ENCODE measurements at regions not wholly inside any gene's neighbourhood (a gene's known extent, or its start where the extent isn't known, plus 50 kb on each side); places are given as distances from the start of the nearest gene placed in this dataset.
"Not testable (repeated sequence)": the region's sequence is repeated elsewhere in the genome, so short reads cannot be mapped to it uniquely, and the experiment has no call there.

DNA sequence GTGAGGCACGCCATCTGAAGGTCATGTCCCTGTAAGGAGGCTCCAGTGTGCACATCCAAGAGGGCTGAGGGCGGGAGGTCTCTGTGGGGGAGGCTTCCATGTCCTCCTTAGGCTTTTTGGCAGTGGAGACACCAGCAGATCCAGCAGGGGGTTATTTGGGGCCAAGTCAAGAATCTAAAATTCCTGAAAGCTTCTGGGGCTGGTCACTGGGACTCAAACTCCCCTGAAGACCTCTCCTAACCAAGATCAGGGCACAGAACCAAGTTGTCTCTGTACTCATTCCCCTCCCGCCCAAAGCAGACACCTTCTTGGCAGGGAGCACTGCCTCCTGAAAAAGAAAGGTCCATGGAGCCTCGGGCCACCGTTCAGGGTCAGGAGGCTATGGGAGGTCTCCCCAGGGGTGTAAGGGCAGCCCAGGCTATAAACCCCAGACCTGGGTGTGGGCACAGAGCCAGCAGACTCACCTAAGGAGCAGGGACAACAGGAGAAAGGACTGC, 127.4 kb upstream of the ADRA1B start:
- no peak for DNase-seq

DNA sequence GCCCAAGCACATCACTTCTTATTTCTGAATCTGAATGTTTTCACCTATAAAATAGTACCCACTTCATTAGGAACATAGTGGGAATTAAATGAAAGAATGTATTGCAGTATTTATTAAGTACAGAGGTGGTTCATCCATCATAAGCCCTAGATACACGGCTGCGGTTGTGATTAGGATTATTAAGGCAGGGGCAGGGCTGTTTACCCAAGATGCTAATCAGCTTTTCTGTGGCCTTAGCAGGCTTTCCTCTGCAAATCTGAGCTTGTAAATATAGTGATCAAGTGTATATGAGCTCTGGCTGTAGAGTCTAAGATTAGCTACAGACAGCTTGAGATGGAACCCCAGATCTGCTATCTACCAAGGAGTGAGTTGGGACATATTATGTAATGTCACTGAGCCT, 124.1 kb upstream of the ADRA1B start:
- DNase-seq, result no peak

DNA sequence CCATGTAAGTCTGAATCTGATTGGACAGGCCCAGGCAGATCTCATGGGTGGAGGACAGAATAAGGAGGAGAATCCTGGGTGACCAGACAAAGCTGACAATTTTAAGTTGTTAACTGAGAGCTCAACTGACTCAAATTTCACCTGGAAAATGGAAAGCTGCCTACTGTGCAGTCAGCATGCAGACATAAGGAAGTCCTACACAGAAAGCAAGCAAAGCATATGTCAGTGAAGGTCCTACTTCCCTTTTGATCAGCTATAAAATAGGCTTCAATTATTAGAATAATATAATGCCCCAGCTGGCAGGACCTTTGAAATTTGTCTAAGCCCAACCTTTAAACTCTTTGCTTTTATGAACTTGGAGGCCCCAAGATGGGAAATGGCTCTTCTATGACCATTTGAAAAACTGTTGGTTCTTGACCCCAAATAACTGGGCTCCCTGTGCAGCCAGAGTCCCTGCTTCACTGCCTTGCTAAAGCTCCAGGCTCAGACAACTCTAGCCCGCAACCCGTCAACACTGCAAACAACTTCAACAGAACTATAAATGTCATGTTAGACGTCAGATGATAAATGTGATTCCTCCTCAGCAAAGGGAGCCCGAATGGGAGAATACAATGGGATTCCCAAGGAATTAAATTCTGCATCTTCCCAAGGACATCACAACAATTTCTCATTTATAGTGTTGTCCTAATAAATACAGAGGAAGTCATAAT, 118.9 kb upstream of the ADRA1B start:
- no peak for DNase-seq

DNA sequence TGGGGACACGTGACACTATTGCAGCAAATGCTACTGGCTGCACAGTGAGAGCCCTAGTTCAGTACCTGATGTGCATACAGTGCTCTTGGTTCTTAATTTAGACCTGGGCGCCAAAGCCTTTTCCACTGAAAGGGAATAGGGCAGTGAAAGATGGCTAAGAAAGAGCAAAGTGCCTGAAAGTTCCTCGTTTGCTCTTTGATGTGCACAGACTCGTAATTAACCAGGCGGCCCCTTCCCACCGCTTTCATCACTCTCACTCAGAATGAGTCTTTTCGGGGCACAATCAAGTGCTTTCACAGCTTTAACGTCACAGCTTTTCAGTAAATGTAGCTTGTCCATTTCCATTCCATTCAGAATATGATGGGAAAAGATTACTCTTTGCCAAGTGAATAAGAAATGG, 116.6 kb upstream of the ADRA1B start:
- no peak for DNase-seq

DNA sequence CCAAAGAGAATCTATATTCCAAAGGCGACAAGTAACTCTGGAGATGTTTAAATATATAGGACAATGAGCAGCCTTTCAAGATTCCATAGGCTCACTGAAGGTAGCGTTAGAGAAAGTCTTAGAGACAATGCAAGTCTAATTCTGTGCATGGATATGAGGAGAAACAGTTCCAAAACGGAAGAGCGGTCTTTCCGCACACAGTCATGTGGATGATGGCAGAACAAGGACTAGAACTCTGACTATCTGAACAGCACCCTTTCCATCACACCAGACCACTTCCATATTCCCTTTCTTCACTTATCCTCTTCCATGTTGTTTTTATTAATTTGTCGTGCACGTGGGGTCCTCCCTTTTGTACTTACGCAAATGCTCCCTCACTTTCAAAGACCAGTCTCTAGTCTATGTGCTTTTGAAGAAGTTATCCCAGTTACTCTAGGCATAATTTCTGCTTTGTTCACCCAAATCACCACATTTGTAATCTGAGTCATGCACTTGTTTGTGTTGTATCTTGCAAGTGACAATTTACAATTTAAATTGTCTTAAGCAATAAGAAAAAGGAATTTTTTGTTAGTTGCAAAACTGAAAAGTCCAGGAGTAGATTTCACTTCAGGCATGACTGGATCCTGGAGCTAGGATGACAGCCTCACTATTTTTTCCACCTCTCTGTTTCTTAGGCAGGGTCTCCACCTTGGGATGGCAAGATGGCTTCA, 116.0 kb upstream of the ADRA1B start:
- DNase-seq, result no peak

DNA sequence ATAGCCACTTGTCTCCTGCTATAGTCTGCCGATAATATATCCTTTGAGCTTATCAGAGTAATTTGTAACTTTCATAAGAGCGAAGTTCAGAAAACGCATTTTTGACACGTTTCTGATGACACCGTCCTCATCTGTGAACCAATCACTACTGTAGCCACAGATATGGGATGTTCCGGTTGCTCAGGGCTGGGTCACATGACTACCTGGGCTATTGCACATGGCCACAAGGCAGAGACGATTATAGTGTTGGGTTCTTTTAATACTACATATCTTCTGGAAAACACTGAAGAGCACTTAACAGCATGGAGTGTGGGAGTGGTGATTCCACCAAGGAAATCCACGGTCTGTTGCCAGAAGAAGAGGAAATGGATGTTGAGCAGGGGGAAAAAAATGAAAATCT, 115.0 kb upstream of the ADRA1B start:
- no peak for DNase-seq

DNA sequence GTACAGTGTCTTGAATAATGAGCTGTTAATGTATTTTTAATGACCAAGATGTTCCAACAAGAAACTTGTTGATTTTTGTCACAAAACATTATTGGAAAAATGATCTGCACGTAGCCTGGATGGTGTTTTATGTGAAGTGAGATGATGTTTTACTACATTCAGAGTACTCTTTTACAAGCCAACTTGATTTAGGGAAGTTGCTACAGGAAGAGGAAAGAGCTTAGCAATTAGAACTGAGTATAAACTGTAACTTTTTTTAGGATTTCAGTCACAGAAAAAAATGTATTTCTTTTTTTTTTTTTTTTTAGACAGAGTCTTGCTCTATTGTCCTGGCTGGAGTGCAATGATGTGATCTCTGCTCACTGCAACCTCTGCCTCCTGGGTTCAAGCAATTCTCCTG, 113.6 kb upstream of the ADRA1B start:
- no peak for DNase-seq

DNA sequence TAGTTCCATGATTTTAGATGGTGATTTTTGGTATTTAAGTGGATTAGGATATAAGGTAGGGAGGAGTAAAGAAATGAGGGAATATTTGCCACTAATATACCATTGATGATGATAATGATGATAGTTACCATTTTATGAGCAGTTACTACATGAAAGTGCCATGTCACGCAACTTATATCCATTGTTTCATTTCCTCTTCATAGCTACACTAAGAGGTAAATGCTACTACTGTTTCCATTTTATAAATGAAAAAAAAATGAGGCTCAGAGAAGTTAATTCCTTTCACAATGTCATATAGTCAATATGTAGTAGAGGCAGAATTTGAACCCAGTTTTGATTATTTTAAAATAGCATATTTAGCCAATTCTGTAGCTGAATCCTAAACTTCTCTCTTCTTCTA, 112.2 kb upstream of the ADRA1B start:
- DNase-seq, result no peak

DNA sequence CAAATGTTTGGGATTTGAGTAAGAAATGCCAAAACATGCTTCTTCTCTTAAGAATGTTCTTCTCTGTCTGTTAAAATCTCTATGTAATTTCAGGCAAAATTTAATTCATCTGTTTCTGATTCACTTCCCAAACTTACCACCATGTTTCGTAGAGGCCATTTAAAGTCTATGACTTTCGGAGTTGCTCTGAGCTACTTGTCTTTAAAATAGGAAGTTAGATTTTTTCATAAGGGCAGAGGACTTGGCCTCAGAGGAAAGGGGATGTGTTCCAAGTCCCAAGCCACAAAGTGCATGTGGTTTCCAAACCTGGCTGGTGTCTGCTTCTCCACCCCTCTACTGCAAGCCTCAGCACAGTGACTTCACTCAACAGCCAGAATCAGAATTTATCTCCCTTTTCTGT, 111.3 kb upstream of the ADRA1B start:
- DNase-seq, result no peak

DNA sequence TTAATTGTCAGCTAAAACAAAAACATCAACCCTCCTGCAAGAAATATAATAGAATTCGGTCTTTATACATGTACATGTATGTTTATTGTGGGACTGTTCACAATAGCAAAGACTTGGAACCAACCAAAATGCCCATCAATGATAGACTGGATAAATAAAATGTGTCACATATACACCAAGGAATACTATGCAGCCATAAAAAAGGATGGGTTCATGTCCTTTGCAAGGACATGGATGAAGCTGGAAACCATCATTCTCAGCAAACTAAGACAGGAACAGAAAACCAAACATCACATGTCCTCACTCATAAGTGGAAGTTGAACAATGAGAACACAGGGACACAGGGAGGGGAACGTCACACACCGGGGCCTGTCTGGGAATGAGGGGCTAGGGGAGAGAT, 109.1 kb upstream of the ADRA1B start:
- not testable (repeated sequence) for DNase-seq

DNA sequence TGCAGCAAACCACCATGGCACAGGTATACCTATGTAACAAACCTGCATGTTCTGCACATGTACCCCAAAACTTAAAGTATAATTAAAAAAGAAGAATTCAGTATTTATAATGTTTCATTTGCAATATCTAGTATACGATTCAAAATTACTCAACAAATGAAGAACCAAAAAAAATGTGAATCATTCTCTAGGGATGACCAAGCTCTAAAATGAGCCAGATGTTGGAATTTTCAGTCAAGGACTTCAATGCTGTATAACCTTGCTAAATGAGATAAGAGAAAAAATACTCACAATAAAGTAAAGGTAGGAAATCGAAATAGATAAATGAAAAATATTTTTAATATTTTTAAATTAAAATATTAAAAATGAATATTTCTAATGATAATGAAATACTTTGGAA, 108.7 kb upstream of the ADRA1B start:
- no peak for DNase-seq

DNA sequence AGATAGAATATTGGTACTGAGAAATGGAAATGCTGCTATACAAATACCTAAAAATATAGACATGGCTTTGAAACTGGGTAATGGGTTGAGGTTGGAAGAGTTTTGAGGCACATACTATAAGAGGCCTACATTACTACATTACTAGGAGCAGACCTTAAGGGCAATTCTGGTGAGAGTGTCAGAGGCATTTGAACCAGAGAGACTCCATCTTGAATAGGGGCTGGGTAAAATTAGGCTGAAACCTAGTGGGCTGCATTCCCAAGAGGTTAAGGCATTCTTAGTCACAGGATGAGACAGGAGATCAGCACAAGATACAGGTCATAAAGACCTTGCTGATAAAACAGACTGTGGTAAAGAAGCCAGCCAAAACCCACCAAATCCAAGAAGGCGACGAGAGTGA, 104.6 kb upstream of the ADRA1B start:
- no peak for DNase-seq

DNA sequence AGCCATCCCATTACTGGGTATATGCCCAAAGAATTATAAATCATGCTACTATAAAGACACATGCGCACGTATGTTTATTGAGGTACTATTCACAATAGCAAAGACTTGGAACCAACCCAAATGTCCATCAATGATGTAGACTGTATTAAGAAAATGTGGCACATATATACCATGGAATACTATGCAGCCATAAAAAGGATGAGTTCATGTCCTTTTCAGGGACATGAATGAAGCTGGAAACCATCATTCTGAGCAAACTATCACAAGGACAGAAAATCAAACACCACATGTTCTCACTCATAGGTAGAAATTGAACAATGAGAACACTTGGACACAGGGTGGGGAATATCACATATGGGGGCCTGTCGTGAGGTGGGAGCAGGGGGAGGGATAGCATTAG, 103.5 kb upstream of the ADRA1B start:
- not testable (repeated sequence) for DNase-seq

DNA sequence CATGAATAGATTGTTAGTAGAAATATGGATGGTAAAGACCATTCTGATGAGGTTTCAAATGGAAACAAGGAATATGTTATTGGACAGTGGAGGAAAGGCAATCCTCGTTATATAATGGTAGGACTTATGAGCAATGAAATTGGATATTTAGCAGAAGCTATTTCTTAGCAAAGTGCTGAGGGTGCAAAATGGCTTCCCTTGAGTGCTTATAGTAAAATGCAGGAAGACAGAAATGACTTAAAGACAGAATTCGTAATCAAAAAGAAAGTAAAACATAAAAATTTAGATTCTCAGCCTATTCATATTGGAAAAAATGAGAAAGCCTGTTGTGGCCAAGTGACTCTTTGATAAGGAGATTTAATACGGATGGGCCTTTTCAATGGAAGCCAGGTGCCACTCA, 102.1 kb upstream of the ADRA1B start:
- no peak for DNase-seq

DNA sequence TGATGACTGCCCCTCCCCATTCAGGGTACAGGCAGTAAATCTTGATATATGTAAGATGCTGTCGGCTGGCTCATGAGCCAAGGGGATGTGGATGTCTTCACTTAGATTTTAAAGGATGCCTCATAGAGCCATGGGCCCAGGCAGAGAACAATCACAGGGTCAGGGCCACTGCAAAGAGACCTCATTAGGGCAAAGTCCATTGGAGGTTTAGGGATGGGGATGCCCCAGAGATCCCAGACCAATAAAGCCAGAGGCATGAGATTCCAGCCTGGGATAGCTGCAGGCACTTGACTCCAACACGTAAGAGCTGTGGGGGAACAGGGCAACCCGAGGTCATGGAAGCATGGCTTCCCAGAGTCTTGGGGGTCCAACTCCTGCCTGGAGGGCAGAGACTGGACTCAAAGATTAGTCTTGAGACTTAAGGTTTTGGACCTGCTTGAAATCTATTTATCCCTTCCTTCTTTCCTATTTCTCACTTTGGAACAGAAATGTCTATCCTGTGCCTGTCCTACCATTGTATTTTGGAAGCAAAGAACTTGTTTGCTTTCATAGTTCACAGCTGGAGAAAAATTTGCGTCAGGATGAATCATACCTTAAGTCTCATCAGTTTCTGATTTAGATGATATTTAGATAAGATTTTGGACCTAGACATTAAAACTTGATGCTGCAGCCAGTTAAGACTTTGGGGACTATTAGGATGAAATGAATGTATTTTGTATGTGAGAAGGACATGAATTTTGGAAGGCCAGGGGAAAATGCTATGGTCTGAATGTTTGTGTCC, 101.3 kb upstream of the ADRA1B start:
- DNase-seq, result no peak

DNA sequence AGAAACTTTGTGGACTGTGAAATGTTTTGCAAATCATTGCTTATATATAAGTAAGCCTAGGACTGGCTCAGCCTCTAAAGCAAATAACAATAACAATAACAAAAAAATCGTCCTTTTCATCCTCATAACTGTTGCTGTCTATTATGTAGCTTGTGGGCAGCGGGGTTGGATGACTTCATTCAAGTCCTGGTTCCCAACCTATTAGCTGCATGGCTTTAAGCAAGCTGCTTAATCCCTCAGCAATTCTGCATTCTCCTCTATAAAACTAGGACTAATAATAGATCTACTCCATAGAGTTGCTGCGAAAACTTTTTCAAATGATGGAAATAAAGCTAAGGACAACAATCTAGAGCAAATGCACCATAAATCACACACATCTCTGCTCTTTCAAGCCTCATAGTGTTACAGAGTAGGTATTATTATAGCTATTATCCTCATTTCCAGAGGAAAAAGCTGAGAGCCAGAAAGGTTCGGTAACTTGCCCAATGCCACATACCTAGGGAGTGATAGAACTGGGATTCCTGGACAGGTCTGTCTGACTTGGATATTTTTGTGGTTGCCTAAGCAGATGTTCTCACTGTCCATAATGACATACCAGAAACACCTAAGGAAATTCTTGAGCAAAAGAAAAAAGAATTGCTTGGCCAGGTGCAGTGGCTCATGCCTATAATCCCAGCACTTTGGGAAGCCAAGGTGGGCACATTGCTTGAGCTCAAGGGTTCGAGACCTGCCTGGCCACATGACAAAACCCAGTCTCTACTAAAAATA, 98.8 kb upstream of the ADRA1B start:
- no peak for DNase-seq

DNA sequence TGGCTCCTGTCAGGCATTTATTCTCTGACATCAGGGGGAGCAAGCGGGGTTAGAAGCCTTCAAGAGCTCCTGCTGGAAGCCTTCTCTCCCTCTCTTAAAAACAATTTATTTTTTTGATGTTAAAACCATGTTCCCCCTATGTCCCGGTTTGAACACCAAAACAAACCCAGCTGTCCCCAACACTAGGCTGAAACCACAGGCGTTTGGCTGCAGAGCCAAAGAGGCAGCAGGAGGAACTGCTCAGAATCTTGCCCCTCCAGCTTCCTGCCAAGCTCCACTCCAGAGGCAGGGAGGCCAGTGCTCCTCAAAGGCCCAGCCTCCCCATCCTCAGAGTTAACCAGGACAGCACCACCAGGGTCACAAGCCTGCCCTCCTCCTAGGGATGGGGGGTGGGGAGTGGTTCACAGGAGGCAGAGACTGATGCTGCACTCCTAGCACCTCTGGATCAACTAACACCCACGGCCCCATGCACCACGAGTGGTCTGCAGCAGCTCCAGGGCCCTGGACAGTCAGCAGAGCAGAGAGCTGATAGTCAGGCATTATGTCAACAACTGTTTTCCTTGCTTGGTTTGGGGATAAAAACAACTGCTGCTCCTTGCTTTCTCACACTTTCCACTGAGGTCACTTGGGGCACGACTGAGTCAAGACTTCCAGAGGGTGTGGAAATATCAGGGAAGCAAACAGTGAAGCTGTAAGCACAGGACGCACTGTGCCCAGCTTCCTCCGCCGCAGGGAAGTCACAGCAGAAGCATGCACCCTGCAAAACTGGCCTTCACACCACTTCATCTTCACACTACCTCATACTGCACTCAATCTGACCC, 96.5 kb upstream of the ADRA1B start:
- no peak for DNase-seq

DNA sequence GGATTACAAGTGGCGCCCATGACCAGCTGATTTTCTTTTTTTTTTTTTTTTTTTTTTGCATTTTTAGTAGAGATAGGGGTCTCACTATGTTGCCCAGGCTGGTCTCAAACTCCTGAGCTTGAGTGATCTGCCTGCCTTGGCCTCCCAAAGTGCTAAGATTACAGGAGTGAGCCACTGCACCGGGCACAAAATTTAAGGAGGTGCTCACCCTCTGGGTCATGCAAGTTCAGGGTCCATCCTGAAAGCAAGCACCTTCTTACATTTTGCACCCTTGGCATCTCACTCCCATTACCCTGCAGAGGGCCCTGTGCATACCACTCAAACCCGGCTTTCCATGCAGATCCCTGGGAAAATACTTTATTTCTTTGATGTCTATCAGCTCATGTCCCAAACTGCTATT, 95.6 kb upstream of the ADRA1B start:
- no peak for DNase-seq

DNA sequence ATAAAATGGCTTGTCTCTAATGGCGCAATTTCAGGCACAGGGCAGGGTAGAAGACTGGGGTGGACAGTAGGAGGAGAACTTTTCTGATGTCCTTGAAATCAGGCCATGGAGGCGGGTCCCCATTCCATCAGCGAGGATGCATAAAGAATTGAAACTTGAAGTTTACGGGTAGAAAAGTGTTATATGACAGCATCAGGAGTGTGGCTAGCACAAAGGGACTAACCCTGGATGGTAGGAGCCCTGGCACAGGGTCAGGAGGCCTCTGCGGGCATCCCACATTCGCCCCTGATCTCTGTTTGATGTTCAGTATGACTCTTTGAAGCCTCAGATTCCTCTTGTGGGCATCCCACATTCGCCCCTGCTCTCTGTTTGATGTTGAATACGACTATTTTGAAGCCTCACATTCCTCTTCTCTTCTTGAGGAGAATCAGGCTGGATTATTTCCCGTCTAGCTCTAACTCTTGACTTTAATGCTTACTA, 94.8 kb upstream of the ADRA1B start:
- no peak for DNase-seq

DNA sequence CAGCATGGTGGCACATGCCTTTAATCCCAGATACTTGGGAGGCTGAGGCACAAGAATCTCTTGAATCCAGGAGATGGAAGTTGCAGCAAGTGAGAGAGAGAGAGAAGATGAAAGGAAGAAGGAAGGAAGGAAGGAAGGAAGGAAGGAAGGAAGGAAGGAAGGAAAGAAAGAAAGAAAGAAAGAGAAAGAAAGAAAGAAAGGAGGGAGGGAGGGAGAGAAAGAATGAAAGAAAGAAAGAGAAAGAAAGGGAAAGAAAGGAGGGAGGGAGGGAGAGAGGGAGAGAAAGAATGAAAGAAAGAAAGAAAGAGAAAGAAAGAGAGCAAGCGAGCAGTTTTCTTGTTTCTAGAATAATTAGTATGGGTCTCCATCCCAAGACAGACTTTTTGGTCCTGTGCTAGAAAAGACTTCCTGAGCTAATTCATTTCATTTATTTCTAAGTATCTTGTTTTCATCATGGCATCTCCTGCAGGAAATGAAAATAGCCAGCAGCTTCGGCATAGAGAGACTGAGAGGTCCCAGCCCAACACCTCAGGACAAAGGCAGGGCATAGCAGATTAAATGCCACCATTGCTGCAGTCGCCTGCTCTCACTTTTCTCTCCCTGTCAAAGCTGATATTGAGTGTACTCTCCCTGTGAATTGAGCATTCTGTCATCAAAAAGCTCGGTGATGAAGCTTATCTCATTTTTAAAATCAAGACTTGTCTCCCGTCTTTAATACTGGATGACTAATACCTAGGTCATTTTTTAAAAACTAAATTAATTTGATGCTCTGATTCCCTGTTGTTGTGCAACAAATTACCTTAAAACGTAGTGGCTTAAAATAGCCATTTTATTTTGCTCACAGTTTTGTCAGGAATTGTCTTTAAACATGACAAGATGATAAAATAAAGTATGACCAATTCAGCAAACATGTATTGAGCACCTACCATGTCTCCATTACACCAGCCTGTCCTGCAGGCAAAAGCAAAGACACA, 91.8 kb upstream of the ADRA1B start:
- DNase-seq, result no peak
